ENCODE measurements at regions not wholly inside any gene's neighbourhood (a gene's known extent, or its start where the extent isn't known, plus 50 kb on each side); places are given as distances from the start of the nearest gene placed in this dataset.

GRCh38 chr2:225932811-225933413 lies 533.4 kb downstream of the NYAP2 start:
- DNase-seq: peak in 2 of 5 donors; percentile 3 to 5
- H3K9ac ChIP-seq (ENCODE audit: low read length in 3 of 3): no peak overlapping the region
- no peak overlapping the region for H3K4me3 ChIP-seq (ENCODE audit: low read length in 3 of 3)
- H3K27me3 ChIP-seq (ENCODE audit: control insufficient read depth, insufficient read depth, low read length): no peaks in the 10 kb centered on the region
- TF ChIP-seq, protein P1, sequence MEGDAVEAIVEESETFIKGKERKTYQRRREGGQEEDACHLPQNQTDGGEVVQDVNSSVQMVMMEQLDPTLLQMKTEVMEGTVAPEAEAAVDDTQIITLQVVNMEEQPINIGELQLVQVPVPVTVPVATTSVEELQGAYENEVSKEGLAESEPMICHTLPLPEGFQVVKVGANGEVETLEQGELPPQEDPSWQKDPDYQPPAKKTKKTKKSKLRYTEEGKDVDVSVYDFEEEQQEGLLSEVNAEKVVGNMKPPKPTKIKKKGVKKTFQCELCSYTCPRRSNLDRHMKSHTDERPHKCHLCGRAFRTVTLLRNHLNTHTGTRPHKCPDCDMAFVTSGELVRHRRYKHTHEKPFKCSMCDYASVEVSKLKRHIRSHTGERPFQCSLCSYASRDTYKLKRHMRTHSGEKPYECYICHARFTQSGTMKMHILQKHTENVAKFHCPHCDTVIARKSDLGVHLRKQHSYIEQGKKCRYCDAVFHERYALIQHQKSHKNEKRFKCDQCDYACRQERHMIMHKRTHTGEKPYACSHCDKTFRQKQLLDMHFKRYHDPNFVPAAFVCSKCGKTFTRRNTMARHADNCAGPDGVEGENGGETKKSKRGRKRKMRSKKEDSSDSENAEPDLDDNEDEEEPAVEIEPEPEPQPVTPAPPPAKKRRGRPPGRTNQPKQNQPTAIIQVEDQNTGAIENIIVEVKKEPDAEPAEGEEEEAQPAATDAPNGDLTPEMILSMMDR (IDR thresholded peaks at IDR 0.05; ENCODE audit: borderline replicate concordance, extremely low read depth, insufficient read depth): no peak
- no peaks in the 10 kb centered on the region for H3K4me1 ChIP-seq (ENCODE audit: control insufficient read depth in 2 of 3, insufficient read depth in 2 of 3, low read depth in 1 of 3, low read length in 3 of 3)
- intact Hi-C loops (cut with DNase I): no loop called here
- no peak overlapping the region for H3K27ac ChIP-seq (ENCODE audit: low read depth in 2 of 2, low read length in 2 of 2)
- no peak for FAIRE-seq
- no peaks in the 10 kb centered on the region for H3K9me3 ChIP-seq (ENCODE audit: control insufficient read depth in 2 of 3, insufficient read depth in 1 of 3, low read length in 3 of 3)
- no peaks in the 10 kb centered on the region for H3K36me3 ChIP-seq (ENCODE audit: control insufficient read depth in 2 of 3, insufficient read depth in 3 of 3, low read length in 3 of 3)

DNA sequence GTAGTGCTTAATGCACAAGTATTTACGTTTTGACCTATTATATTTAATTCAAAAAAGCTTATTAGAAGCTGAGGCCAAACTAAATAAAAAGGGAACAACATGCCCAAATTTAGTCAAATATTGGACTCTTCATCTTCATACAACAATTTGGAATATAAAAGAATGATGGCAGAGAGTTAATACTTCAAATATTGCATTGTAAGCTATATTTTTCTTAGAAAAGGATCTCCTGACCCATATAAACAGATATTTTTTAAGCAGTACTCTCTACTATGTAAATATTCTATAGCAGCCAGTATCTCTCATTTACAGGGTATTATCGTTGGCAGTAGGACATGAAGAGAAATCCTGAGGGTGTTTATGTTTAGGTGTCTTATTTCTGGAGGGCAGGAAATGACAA lies 531.2 kb downstream of the NYAP2 start:
- Histone ChIP-seq H3K27me3 (ENCODE audit: control insufficient read depth, insufficient read depth, low read length) (no peaks in the 10 kb centered on the region), H3K27ac (ENCODE audit: low read depth in 2 of 2, low read length in 2 of 2) (no peak overlapping the region), H3K4me3 (ENCODE audit: low read length in 3 of 3) (no peak overlapping the region), H3K36me3 (ENCODE audit: control insufficient read depth in 2 of 3, insufficient read depth in 3 of 3, low read length in 3 of 3) (no peaks in the 10 kb centered on the region), H3K9me3 (ENCODE audit: control insufficient read depth in 2 of 3, insufficient read depth in 1 of 3, low read length in 3 of 3) (no peaks in the 10 kb centered on the region), H3K9ac (ENCODE audit: low read length in 3 of 3) (no peak overlapping the region), H3K4me1 (ENCODE audit: control insufficient read depth in 2 of 3, insufficient read depth in 2 of 3, low read depth in 1 of 3, low read length in 3 of 3) (no peaks in the 10 kb centered on the region)
- intact Hi-C loops (cut with DNase I): no loop called here
- FAIRE-seq: no peak
- no peak for DNase-seq
- TF ChIP-seq, protein P1 (IDR thresholded peaks at IDR 0.05; ENCODE audit: borderline replicate concordance, extremely low read depth, insufficient read depth): no peak

DNA sequence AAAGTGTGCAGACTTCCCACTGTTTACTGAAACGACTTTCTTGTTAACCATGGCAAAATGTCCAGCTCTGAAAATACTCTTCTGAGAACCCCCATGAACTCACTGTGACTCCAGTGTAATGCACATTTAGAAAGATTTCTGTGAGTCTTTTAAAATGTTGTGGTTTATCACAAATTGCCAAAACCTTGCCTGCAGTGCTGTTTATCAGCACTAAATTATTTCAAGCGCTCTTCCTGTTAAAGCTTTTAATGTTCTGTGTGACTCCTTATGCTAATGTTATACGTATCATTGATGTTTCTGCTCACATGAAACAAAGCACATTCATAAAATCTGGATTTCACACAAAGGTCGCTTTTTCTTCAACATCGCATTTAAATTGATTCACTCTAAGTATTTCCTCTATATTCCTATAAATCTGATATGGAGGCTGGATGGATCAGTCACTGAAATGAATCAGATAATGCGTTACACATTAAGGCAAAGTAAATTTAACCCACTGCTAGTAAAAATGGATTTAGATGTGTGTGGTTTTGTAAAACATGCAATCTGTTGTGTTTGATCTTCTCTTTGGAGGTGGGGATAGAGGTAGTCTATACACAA lies 521.2 kb downstream of the NYAP2 start:
- Histone ChIP-seq H3K4me3 (ENCODE audit: low read length in 3 of 3) (no peak overlapping the region), H3K9ac (ENCODE audit: low read length in 3 of 3) (no peak overlapping the region), H3K27ac (ENCODE audit: low read depth in 2 of 2, low read length in 2 of 2) (no peak overlapping the region), H3K4me1 (ENCODE audit: control insufficient read depth in 2 of 3, insufficient read depth in 2 of 3, low read depth in 1 of 3, low read length in 3 of 3) (no peaks in the 10 kb centered on the region), H3K27me3 (ENCODE audit: control insufficient read depth, insufficient read depth, low read length) (no peaks in the 10 kb centered on the region), H3K9me3 (ENCODE audit: control insufficient read depth in 2 of 3, insufficient read depth in 1 of 3, low read length in 3 of 3) (peaks cover 0 to 3% (median 0%) of the 10 kb centered on the region in 3 donors), H3K36me3 (ENCODE audit: control insufficient read depth in 2 of 3, insufficient read depth in 3 of 3, low read length in 3 of 3) (no peaks in the 10 kb centered on the region)
- intact Hi-C loops (cut with DNase I): no loop called here
- FAIRE-seq (no peak), DNase-seq (peak in 2 of 5 donors; percentile 19 to 59)
- TF ChIP-seq, protein P1 (IDR thresholded peaks at IDR 0.05; ENCODE audit: borderline replicate concordance, extremely low read depth, insufficient read depth): no peak
